MM.1S (cell line): ENCODE measurements at regions not wholly inside any gene's neighbourhood (a gene's known extent, or its start where the extent isn't known, plus 50 kb on each side); places are given as distances from the start of the nearest gene placed in this dataset.

Experiments
- DNase-seq: peaks from one replicate; pipeline ENCODE4 v3.0.0-alpha.2; 2015
- H2AFZ ChIP-seq: fragments of 300-600 bp; sonication (generic); 2 replicates; pipeline ENCODE4 v1.6.0; 2016; ENCODE audit warnings: antibody characterized with exemption, low read length
- H3F3A ChIP-seq: fragments of 300-600 bp; sonication (generic); 2 replicates; pipeline ENCODE4 v1.6.1; 2016; ENCODE audit warnings: mild to moderate bottlenecking, antibody characterized with exemption, low read length, moderate library complexity, mixed read lengths; ENCODE audit not compliant: insufficient read depth
- H3K27ac ChIP-seq: fragments of 300-600 bp; sonication (generic); 2 replicates; pipeline ENCODE4 v1.5.1; 2016; ENCODE audit warnings: mild to moderate bottlenecking, low read length
- H3K27me3 ChIP-seq: fragments of 300-600 bp; sonication (generic); replicated peaks from 2 replicates; pipeline ENCODE4 v1.6.0; 2016; ENCODE audit warnings: low read length; ENCODE audit not compliant: insufficient read depth
- H3K36me3 ChIP-seq: fragments of 300-600 bp; sonication (generic); replicated peaks from 2 replicates; pipeline ENCODE4 v1.6.1; 2016; ENCODE audit warnings: mild to moderate bottlenecking, low read length, mixed read lengths; ENCODE audit not compliant: insufficient read depth
- H3K4me1 ChIP-seq: fragments of 300-600 bp; sonication (generic); 2 replicates; pipeline ENCODE4 v1.6.1; 2016; ENCODE audit warnings: low read length, mixed read lengths
- H3K4me2 ChIP-seq: fragments of 300-600 bp; sonication (generic); 2 replicates; pipeline ENCODE4 v1.6.0; 2016; ENCODE audit warnings: low read depth, low read length
- H3K4me3 ChIP-seq: fragments of 300-600 bp; sonication (generic); 2 replicates; pipeline ENCODE4 v1.5.1; 2016; ENCODE audit warnings: low read length, mixed read lengths
- H3K79me2 ChIP-seq: fragments of 300-600 bp; sonication (generic); 2 replicates; pipeline ENCODE4 v1.6.1; 2016; ENCODE audit warnings: mixed run types, low read length, mixed read lengths
- H3K9ac ChIP-seq: fragments of 300-600 bp; sonication (generic); 2 replicates; pipeline ENCODE4 v1.6.1; 2016; ENCODE audit warnings: low read length, mixed read lengths
- H3K9me2 ChIP-seq: fragments of 300-600 bp; sonication (generic); replicated peaks from 2 replicates; pipeline ENCODE4 v1.6.1; 2016; ENCODE audit warnings: mild to moderate bottlenecking, low read length, mixed read lengths; ENCODE audit not compliant: insufficient read depth
- H3K9me3 ChIP-seq: fragments of 300-600 bp; sonication (generic); replicated peaks from 2 replicates; pipeline ENCODE4 v1.6.1; 2016; ENCODE audit warnings: mild to moderate bottlenecking, low read length, mixed read lengths; ENCODE audit not compliant: insufficient read depth
- H4K20me1 ChIP-seq: fragments of 300-600 bp; sonication (generic); 2 replicates; pipeline ENCODE4 v1.6.1; 2016; ENCODE audit warnings: mild to moderate bottlenecking, low read length, moderate library complexity, mixed read lengths; ENCODE audit not compliant: insufficient read depth
- EZH2 ChIP-seq: fragments of 300-600 bp; sonication (generic); optimal IDR thresholded peaks from 2 replicates; pipeline ENCODE3; 2017; ENCODE audit warnings: low read depth, mild to moderate bottlenecking, antibody characterized with exemption, low read length, mixed read lengths
- EZH2phosphoT487 ChIP-seq: fragments of 300-600 bp; sonication (generic); IDR thresholded peaks from 2 replicates; pipeline ENCODE4 v1.6.1; 2018; ENCODE audit warnings: antibody characterized with exemption, low read length
- TF ChIP-seq, protein P1 (sequence below): fragments of 300-600 bp; sonication (generic); IDR thresholded peaks from 2 replicates; pipeline ENCODE4 v1.5.1; 2016; ENCODE audit warnings: antibody characterized with exemption, low read length, mixed read lengths

DNA sequence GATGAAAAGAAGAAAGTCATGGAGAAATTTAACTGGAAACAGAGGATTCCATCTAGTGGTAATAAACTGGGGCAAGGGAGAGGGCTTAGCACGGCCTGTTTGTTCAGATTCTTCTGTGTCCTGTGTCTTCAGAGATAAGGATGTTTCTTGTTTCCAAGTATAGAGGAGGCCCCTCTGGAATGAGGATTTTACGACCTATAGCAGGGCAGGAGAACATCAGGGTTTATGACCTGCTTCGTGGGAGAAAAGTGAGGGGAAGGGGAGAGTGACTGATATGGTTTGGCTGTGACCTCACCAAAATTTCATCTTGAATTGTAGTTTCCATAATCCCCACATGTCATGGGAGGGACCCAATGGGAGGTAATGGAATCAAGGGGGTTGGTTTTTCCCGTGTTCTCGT is 93.0 kb upstream of the LDB2 start:
- no peak overlapping the region for H2AFZ ChIP-seq
- H3K4me1 ChIP-seq: no peaks in the 10 kb centered on the region
- no peaks in the 10 kb centered on the region for H3K9me3 ChIP-seq
- no peaks in the 10 kb centered on the region for H4K20me1 ChIP-seq
- no peaks in the 10 kb centered on the region for H3K79me2 ChIP-seq
- no peak overlapping the region for H3K27ac ChIP-seq
- no peak for TF ChIP-seq EZH2
- no peak for DNase-seq
- no peaks in the 10 kb centered on the region for H3K27me3 ChIP-seq
- H3K9me2 ChIP-seq: no peaks in the 10 kb centered on the region
- H3K9ac ChIP-seq: no peak overlapping the region
- H3K4me3 ChIP-seq: no peak overlapping the region
- no peaks in the 10 kb centered on the region for H3K36me3 ChIP-seq
- H3F3A ChIP-seq: no peaks in the 10 kb centered on the region
- H3K4me2 ChIP-seq: no peak overlapping the region

DNA sequence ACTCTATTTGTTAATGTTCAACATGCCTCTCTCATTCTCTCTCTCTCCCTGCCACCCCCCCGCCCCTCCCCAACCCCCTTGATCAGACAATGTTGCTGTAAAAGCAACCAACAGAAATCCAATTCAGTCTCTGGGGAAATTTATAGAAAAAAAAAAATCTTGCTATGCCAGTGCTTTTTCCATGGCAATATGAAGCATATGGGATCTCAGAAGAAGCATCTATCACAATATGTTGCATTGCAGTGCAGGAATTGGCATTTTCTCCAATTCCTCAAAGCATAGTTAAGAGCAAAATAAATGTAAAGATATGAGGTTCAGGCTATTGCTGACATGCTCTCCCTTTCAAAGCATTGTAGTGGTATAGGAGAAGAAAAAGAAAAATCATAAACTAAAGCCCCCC is 90.9 kb upstream of the LDB2 start:
- H3K9me3 ChIP-seq: no peaks in the 10 kb centered on the region
- no peak overlapping the region for H3K9ac ChIP-seq
- no peaks in the 10 kb centered on the region for H3K27me3 ChIP-seq
- no peak overlapping the region for H2AFZ ChIP-seq
- H4K20me1 ChIP-seq: no peaks in the 10 kb centered on the region
- H3K4me3 ChIP-seq: no peak overlapping the region
- H3K79me2 ChIP-seq: no peaks in the 10 kb centered on the region
- H3K4me2 ChIP-seq: no peak overlapping the region
- H3K27ac ChIP-seq: no peak overlapping the region
- no peak for DNase-seq
- no peaks in the 10 kb centered on the region for H3K9me2 ChIP-seq
- H3K36me3 ChIP-seq: no peaks in the 10 kb centered on the region
- TF ChIP-seq, protein P1, sequence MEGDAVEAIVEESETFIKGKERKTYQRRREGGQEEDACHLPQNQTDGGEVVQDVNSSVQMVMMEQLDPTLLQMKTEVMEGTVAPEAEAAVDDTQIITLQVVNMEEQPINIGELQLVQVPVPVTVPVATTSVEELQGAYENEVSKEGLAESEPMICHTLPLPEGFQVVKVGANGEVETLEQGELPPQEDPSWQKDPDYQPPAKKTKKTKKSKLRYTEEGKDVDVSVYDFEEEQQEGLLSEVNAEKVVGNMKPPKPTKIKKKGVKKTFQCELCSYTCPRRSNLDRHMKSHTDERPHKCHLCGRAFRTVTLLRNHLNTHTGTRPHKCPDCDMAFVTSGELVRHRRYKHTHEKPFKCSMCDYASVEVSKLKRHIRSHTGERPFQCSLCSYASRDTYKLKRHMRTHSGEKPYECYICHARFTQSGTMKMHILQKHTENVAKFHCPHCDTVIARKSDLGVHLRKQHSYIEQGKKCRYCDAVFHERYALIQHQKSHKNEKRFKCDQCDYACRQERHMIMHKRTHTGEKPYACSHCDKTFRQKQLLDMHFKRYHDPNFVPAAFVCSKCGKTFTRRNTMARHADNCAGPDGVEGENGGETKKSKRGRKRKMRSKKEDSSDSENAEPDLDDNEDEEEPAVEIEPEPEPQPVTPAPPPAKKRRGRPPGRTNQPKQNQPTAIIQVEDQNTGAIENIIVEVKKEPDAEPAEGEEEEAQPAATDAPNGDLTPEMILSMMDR: no peak
- TF ChIP-seq EZH2 (no peak), EZH2phosphoT487 (no peak)
- no peaks in the 10 kb centered on the region for H3K4me1 ChIP-seq
- no peaks in the 10 kb centered on the region for H3F3A ChIP-seq

DNA sequence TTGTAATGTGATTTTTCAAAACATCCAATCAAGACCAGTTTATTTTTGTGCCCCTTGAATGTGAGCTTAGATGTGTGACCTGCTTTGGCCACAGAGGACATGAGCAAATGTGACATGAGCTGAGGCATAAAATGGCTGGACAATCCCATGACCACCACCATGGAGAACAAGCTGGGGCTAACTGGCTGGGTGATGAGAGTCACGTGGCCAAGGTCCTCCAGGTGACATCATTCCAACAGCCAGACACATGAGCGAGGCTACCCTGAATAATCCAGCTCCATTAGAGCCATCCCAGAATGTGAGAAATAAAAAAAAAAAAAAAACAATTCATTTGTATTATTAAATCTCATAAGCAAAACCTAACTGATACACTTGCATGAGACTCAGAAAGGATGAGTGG is 90.4 kb upstream of the LDB2 start:
- Histone ChIP-seq H3K9ac (no peak overlapping the region), H2AFZ (no peak overlapping the region), H3K79me2 (no peaks in the 10 kb centered on the region), H3F3A (no peaks in the 10 kb centered on the region), H3K9me3 (no peaks in the 10 kb centered on the region), H3K4me2 (no peak overlapping the region), H4K20me1 (no peaks in the 10 kb centered on the region), H3K27ac (no peak overlapping the region), H3K27me3 (no peaks in the 10 kb centered on the region), H3K9me2 (no peaks in the 10 kb centered on the region), H3K36me3 (no peaks in the 10 kb centered on the region), H3K4me3 (no peak overlapping the region), H3K4me1 (no peaks in the 10 kb centered on the region)
- no peak for DNase-seq
- TF ChIP-seq, protein P1: no peak
- no peak for TF ChIP-seq EZH2phosphoT487
- no peak for TF ChIP-seq EZH2

DNA sequence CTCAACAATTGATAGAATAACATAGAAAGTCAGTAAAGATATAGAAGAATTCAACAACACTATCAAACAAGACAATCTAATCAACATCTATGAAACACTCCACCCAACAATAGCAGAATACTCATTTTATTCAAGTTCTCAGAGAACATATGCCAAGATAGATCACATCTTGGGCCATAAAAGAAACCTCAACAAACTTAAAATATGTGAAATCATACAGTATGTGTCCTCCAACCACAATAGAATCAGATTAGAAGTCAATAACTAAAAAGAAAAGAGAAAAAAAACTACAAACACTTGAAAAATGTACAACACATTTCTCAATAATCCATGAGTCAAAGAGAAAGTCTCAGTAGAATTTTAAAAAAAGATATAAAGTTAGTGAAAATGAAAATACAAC is 78.6 kb upstream of the LDB2 start:
- no peaks in the 10 kb centered on the region for H3K9me2 ChIP-seq
- H3K36me3 ChIP-seq: no peaks in the 10 kb centered on the region
- no peak overlapping the region for H3K27ac ChIP-seq
- TF ChIP-seq, protein P1: no peak
- no peak overlapping the region for H2AFZ ChIP-seq
- no peak overlapping the region for H3K4me2 ChIP-seq
- no peak overlapping the region for H3K9ac ChIP-seq
- no peak overlapping the region for H3K4me3 ChIP-seq
- H3K27me3 ChIP-seq: no peaks in the 10 kb centered on the region
- H3K9me3 ChIP-seq: no peaks in the 10 kb centered on the region
- no peaks in the 10 kb centered on the region for H3K79me2 ChIP-seq
- H3F3A ChIP-seq: no peaks in the 10 kb centered on the region
- no peak for DNase-seq
- no peaks in the 10 kb centered on the region for H4K20me1 ChIP-seq
- no peaks in the 10 kb centered on the region for H3K4me1 ChIP-seq
